Natural killer cell (primary cell): ENCODE measurements at regions not wholly inside any gene's neighbourhood (a gene's known extent, or its start where the extent isn't known, plus 50 kb on each side); places are given as distances from the start of the nearest gene placed in this dataset.

Source experiments
- ATAC-seq, 3 donors: fragments of 150-1000 bp in 2 of 3; fragments of 200-7000 bp in 1 of 3; cut with Tn5 transposase; 1 replicate in 1 of 3; 2 replicates in 2 of 3; pipeline ENCODE4 v1.10.0; 2021; ENCODE audit warnings: mild to moderate bottlenecking in 2 of 3, moderate library complexity in 2 of 3
- DNase-seq, 2 donors: peaks; one replicate each; pipeline versions ENCODE4 v3.0.0 to v3.0.0-alpha.2; 2013 to 2021; ENCODE audit warnings: mixed read lengths in 1 of 2
- H3K27ac ChIP-seq: one replicate; pipeline ENCODE4 v1.5.1; 2013; ENCODE audit warnings: mild to moderate bottlenecking, low read length
- H3K27me3 ChIP-seq: one replicate; pipeline ENCODE4 v1.6.1; 2013; ENCODE audit warnings: low read length; ENCODE audit not compliant: control insufficient read depth, insufficient read depth
- H3K36me3 ChIP-seq: one replicate; pipeline ENCODE4 v1.6.1; 2013; ENCODE audit warnings: low read length; ENCODE audit not compliant: control insufficient read depth, insufficient read depth
- H3K4me1 ChIP-seq: one replicate; pipeline ENCODE4 v1.6.1; 2013; ENCODE audit warnings: low read length; ENCODE audit not compliant: control insufficient read depth, insufficient read depth
- H3K4me3 ChIP-seq: one replicate; pipeline ENCODE4 v1.5.1; 2013; ENCODE audit warnings: low read length
- H3K9me3 ChIP-seq: one replicate; pipeline ENCODE4 v1.6.1; 2013; ENCODE audit warnings: low read length; ENCODE audit not compliant: control insufficient read depth, insufficient read depth
- H3K27ac Mint-ChIP-seq, 2 donors: one replicate each; pipeline ENCODE4 v1.8.0; 2022; ENCODE audit warnings: mild to moderate bottlenecking in 2 of 2, mixed read lengths in 2 of 2, moderate library complexity in 1 of 2
- H3K27me3 Mint-ChIP-seq, 2 donors: one replicate each; pipeline ENCODE4 v1.8.0; 2022; ENCODE audit warnings: low read depth in 2 of 2, mixed read lengths in 2 of 2
- H3K36me3 Mint-ChIP-seq: one replicate; pipeline ENCODE4 v1.8.0; 2022; ENCODE audit warnings: mixed read lengths
- H3K4me1 Mint-ChIP-seq, 2 donors: one replicate each; pipeline ENCODE4 v1.8.0; 2022; ENCODE audit warnings: mixed read lengths in 2 of 2
- H3K4me3 Mint-ChIP-seq: one replicate; pipeline ENCODE4 v1.8.0; 2022; ENCODE audit warnings: mild to moderate bottlenecking, moderate library complexity, mixed read lengths
- H3K9me3 Mint-ChIP-seq, 2 donors: one replicate each; pipeline ENCODE4 v1.8.0; 2022; ENCODE audit warnings: mixed read lengths in 2 of 2
- CTCF ChIP-seq: fragments of 200-600 bp; IDR thresholded peaks from one replicate; pipeline ENCODE4 v1.8.0; 2022; ENCODE audit warnings: antibody characterized with exemption
- WGBS: methylation state at CpG from one replicate; pipeline ENCODE4 v1.1.7; 2013; ENCODE audit warnings: missing lambda C conversion rate; ENCODE audit not compliant: insufficient coverage; 5-methylcytosine and 5-hydroxymethylcytosine counted together
- intact Hi-C: fragments of 100-400 bp; cut with micrococcal nuclease; formaldehyde crosslinking; loops from one replicate; pipeline ENCODE4 v1.14.2; 2022

GRCh38 chr3:28081533-28081947 lies 159.9 kb upstream of the CMC1 start:
- H3K36me3 ChIP-seq, result no peaks in the 10 kb centered on the region
- Mint-ChIP-seq H3K4me1 (no peaks in the 10 kb centered on the region), H3K9me3 (no peaks in the 10 kb centered on the region), H3K4me3 (no peak overlapping the region), H3K27ac (no peak overlapping the region), H3K36me3 (no peaks in the 10 kb centered on the region), H3K27me3 (peaks cover 0 to 2% of the 10 kb centered on the region in 2 donors)
- no peak overlapping the region for H3K27ac ChIP-seq
- DNase-seq (no peak), ATAC-seq (no peak)
- intact Hi-C loops, result no loop called here
- WGBS, result 93% methylated on average over 2 of the region's 2 CpGs
- H3K4me1 ChIP-seq, result no peaks in the 10 kb centered on the region
- H3K4me3 ChIP-seq, result no peak overlapping the region
- H3K9me3 ChIP-seq, result no peaks in the 10 kb centered on the region
- TF ChIP-seq CTCF, result no peak
- H3K27me3 ChIP-seq, result no peaks in the 10 kb centered on the region

- DNase-seq (no peak), ATAC-seq (no peak)
- H3K27me3 ChIP-seq, result no peaks in the 10 kb centered on the region
- H3K4me1 ChIP-seq, result peaks cover 13% of the 10 kb centered on the region
- no peaks in the 10 kb centered on the region for H3K36me3 ChIP-seq
- peaks cover 0 to 4% of the 10 kb centered on the region in 2 donors for H3K9me3 Mint-ChIP-seq
- 100% methylated on average over 1 of the region's 2 CpGs for WGBS
- H3K4me1 Mint-ChIP-seq, result peaks cover 45% of the 10 kb centered on the region in 2 donors
- no peak overlapping the region for H3K27ac ChIP-seq
- H3K4me3 Mint-ChIP-seq, result no peak overlapping the region
- intact Hi-C loops, result loop anchor here (5.0 kb wide), 4 partner anchors 155 to 370 kb away; partner anchors contain the start of gene CMC1
- H3K27ac Mint-ChIP-seq, result no peak overlapping the region
- TF ChIP-seq CTCF, result no peak
- no peak overlapping the region for H3K4me3 ChIP-seq
- H3K9me3 ChIP-seq, result no peaks in the 10 kb centered on the region
- no peaks in the 10 kb centered on the region for H3K36me3 Mint-ChIP-seq
- no peaks in the 10 kb centered on the region for H3K27me3 Mint-ChIP-seq
Observed at GRCh38 chr3:28087591-28087990, 153.8 kb upstream of the CMC1 start.

- no peak overlapping the region for H3K4me3 ChIP-seq
- ATAC-seq (peak; percentile 61 to 76 (median 69)), DNase-seq (no peak)
- peaks cover 0 to 4% of the 10 kb centered on the region in 2 donors for H3K9me3 Mint-ChIP-seq
- H3K27ac Mint-ChIP-seq, result peak overlapping the region; percentile 80 to 84
- H3K27me3 ChIP-seq, result no peaks in the 10 kb centered on the region
- H3K9me3 ChIP-seq, result no peaks in the 10 kb centered on the region
- peak overlapping the region; percentile 59 for H3K4me3 Mint-ChIP-seq
- intact Hi-C loops, result loop anchor here (5.0 kb wide), 4 partner anchors 153 to 372 kb away; partner anchors contain the start of gene CMC1
- WGBS, result 90% methylated on average over 4 of the region's 7 CpGs
- H3K36me3 Mint-ChIP-seq, result no peaks in the 10 kb centered on the region
- no peaks in the 10 kb centered on the region for H3K36me3 ChIP-seq
- peaks cover 48 to 49% of the 10 kb centered on the region in 2 donors for H3K4me1 Mint-ChIP-seq
- peaks cover 13% of the 10 kb centered on the region for H3K4me1 ChIP-seq
- H3K27me3 Mint-ChIP-seq, result no peaks in the 10 kb centered on the region
- peak overlapping the region; percentile 58 for H3K27ac ChIP-seq
- no peak for TF ChIP-seq CTCF
Observed at GRCh38 chr3:28088811-28089526, 152.4 kb upstream of the CMC1 start.
